Liver (tissue), 8 donors: ENCODE measurements at regions not wholly inside any gene's neighbourhood (a gene's known extent, or its start where the extent isn't known, plus 50 kb on each side); places are given as distances from the start of the nearest gene placed in this dataset.
"Not testable (repeated sequence)": the region's sequence is repeated elsewhere in the genome, so short reads cannot be mapped to it uniquely, and the experiment has no call there.

Experiments used
- DNase-seq: peaks from one replicate; pipeline ENCODE4 v3.0.0-alpha.2; 2017; ENCODE audit warnings: low spot score
- H3K27ac ChIP-seq, 2 donors: one replicate each; pipeline ENCODE4 v1.7.0; 2013; ENCODE audit warnings: inconsistent platforms in 2 of 2, low read length in 2 of 2, control low read depth in 1 of 2, low read depth in 1 of 2, mild to moderate bottlenecking in 1 of 2
- H3K27me3 ChIP-seq, 4 donors: one replicate each; pipeline versions ENCODE4 v1.6.1 to v1.7.0; 2013; ENCODE audit warnings: low read length in 3 of 4, inconsistent platforms in 1 of 4, mild to moderate bottlenecking in 1 of 4, moderate library complexity in 1 of 4; ENCODE audit not compliant: control insufficient read depth in 4 of 4, insufficient read depth in 4 of 4
- H3K36me3 ChIP-seq, 4 donors: one replicate each; pipeline versions ENCODE4 v1.6.1 to v1.7.0; 2013; ENCODE audit warnings: low read length in 3 of 4, mild to moderate bottlenecking in 3 of 4, low read depth in 1 of 4, moderate library complexity in 1 of 4; ENCODE audit not compliant: control insufficient read depth in 4 of 4, insufficient read depth in 3 of 4
- H3K4me1 ChIP-seq, 4 donors: one replicate each; pipeline versions ENCODE4 v1.6.1 to v1.7.0; 2013; ENCODE audit warnings: low read length in 3 of 4, mild to moderate bottlenecking in 3 of 4, moderate library complexity in 1 of 4; ENCODE audit not compliant: control insufficient read depth in 4 of 4, insufficient read depth in 4 of 4
- H3K4me3 ChIP-seq, 3 donors: one replicate each; pipeline versions ENCODE4 v1.6.1 to v1.7.0; 2013; ENCODE audit warnings: low read length in 3 of 3, control low read depth in 1 of 3, low read depth in 1 of 3, mild to moderate bottlenecking in 1 of 3
- H3K9ac ChIP-seq, 2 donors: one replicate each; pipeline ENCODE4 v1.7.0; 2013; ENCODE audit warnings: low read length in 2 of 2, mild to moderate bottlenecking in 2 of 2, moderate library complexity in 2 of 2, control low read depth in 1 of 2, low read depth in 1 of 2
- H3K9me3 ChIP-seq, 4 donors: one replicate each; pipeline versions ENCODE4 v1.6.1 to v1.7.0; 2013; ENCODE audit warnings: low read length in 3 of 4; ENCODE audit not compliant: control insufficient read depth in 4 of 4
- ATF3 ChIP-seq: IDR thresholded peaks from 2 replicates; pipeline ENCODE4 v1.6.1; 2016; ENCODE audit warnings: antibody characterized with exemption
- CTCF ChIP-seq: fragments of 150-350 bp; IDR thresholded peaks from 2 replicates; pipeline ENCODE4 v1.5.1; 2017; ENCODE audit warnings: improper control_type of control experiment, low read depth, low read length; ENCODE audit not compliant: missing input control
- EGR1 ChIP-seq, 2 donors: IDR thresholded peaks; 2 replicates each; pipeline ENCODE4 v1.6.1; 2016 to 2018; ENCODE audit warnings: antibody characterized with exemption in 2 of 2, low read depth in 2 of 2
- FOXA1 ChIP-seq: IDR thresholded peaks from 2 replicates; pipeline ENCODE4 v1.6.1; 2016; ENCODE audit warnings: antibody characterized with exemption
- FOXA2 ChIP-seq: IDR thresholded peaks from 2 replicates; pipeline ENCODE4 v1.6.1; 2016; ENCODE audit warnings: antibody characterized with exemption
- GABPA ChIP-seq, 2 donors: IDR thresholded peaks in 1 of 2; conservative IDR thresholded peaks in 1 of 2; 2 replicates each; pipeline ENCODE4 v1.6.1; 2016; ENCODE audit warnings: antibody characterized with exemption in 2 of 2, mild to moderate bottlenecking in 1 of 2, moderate library complexity in 1 of 2
- HNF4A ChIP-seq, 2 donors: conservative IDR thresholded peaks; 2 replicates each; pipeline ENCODE4 v1.6.1; 2016; ENCODE audit warnings: antibody characterized with exemption in 2 of 2, mild to moderate bottlenecking in 2 of 2
- HNF4G ChIP-seq: IDR thresholded peaks from 2 replicates; pipeline ENCODE4 v1.6.1; 2016; ENCODE audit warnings: antibody characterized with exemption
- JUND ChIP-seq, 2 donors: IDR thresholded peaks; 2 replicates each; pipeline ENCODE4 v1.6.1; 2016; ENCODE audit warnings: antibody characterized with exemption in 2 of 2
- MAX ChIP-seq: IDR thresholded peaks from 2 replicates; pipeline ENCODE4 v1.6.1; 2016; ENCODE audit warnings: antibody characterized with exemption
- NR2F2 ChIP-seq: IDR thresholded peaks from 2 replicates; pipeline ENCODE4 v1.6.1; 2016; ENCODE audit warnings: antibody characterized with exemption
- RAD21 ChIP-seq, 2 donors: IDR thresholded peaks; 2 replicates each; pipeline ENCODE4 v1.6.1; 2016; ENCODE audit warnings: antibody characterized with exemption in 2 of 2, mild to moderate bottlenecking in 2 of 2
- REST ChIP-seq: IDR thresholded peaks from 2 replicates; pipeline ENCODE4 v1.6.1; 2016; ENCODE audit warnings: antibody characterized with exemption, mild to moderate bottlenecking
- RXRA ChIP-seq, 2 donors: IDR thresholded peaks; 2 replicates each; pipeline ENCODE4 v1.6.1; 2017 to 2018; ENCODE audit warnings: antibody characterized with exemption in 2 of 2, mild to moderate bottlenecking in 1 of 2
- SP1 ChIP-seq: IDR thresholded peaks from 2 replicates; pipeline ENCODE4 v1.6.1; 2018; ENCODE audit warnings: antibody characterized with exemption, mild to moderate bottlenecking
- TAF1 ChIP-seq: conservative IDR thresholded peaks from 2 replicates; pipeline ENCODE4 v1.6.1; 2016; ENCODE audit warnings: antibody characterized with exemption, mild to moderate bottlenecking
- YY1 ChIP-seq: IDR thresholded peaks from 2 replicates; pipeline ENCODE4 v1.6.1; 2016; ENCODE audit warnings: antibody characterized with exemption, mild to moderate bottlenecking
- ZBTB33 ChIP-seq: IDR thresholded peaks from 2 replicates; pipeline ENCODE4 v1.6.1; 2016; ENCODE audit warnings: antibody characterized with exemption
- WGBS: extraction: QIAGEN DNeasy Blood & Tissue Kit; methylation state at CpG from one replicate; pipeline ENCODE4 v1.1.7; 2013; 5-methylcytosine and 5-hydroxymethylcytosine counted together
- donor health status: healthy.
- donor health status: healthy.
- donor health status: healthy.
- donor health status: healthy.
- donor health status: healthy.

- not testable (repeated sequence) for H3K27me3 ChIP-seq, H3K4me3 ChIP-seq, H3K27ac ChIP-seq, DNase-seq, H3K9me3 ChIP-seq, H3K9ac ChIP-seq, H3K4me1 ChIP-seq, H3K36me3 ChIP-seq
- 74% methylated on average over 6 of the region's 6 CpGs for WGBS
Measured at GRCh38 chr11:23335586-23335985, 475.3 kb upstream of the CCDC179 start.

- no peak overlapping the region for H3K4me3 ChIP-seq
- no peak for TF ChIP-seq YY1
- no peak for TF ChIP-seq JUND (IDR thresholded peaks at IDR 0.05)
- H3K27ac ChIP-seq: no peak overlapping the region
- H3K4me1 ChIP-seq: no peaks in the 10 kb centered on the region
- H3K9me3 ChIP-seq: peaks cover 0 to 4% (median 0%) of the 10 kb centered on the region in 4 donors
- no peak overlapping the region for H3K9ac ChIP-seq
- no peaks in the 10 kb centered on the region for H3K36me3 ChIP-seq
- DNase-seq: no peak
- H3K27me3 ChIP-seq: no peaks in the 10 kb centered on the region
- WGBS: 79% methylated on average over 2 of the region's 2 CpGs
Measured at GRCh38 chr11:23336961-23337360, 476.7 kb upstream of the CCDC179 start.

- Histone ChIP-seq H3K27ac (no peak overlapping the region), H3K9me3 (no peaks in the 10 kb centered on the region), H3K4me3 (no peak overlapping the region), H3K9ac (no peak overlapping the region), H3K4me1 (no peaks in the 10 kb centered on the region), H3K27me3 (no peaks in the 10 kb centered on the region), H3K36me3 (no peaks in the 10 kb centered on the region)
- WGBS: 65% methylated on average over 2 of the region's 2 CpGs
- no peak for TF ChIP-seq EGR1 (IDR thresholded peaks at IDR 0.05; ENCODE audit: low read depth in 2 of 2)
- no peak for TF ChIP-seq FOXA1
- no peak for TF ChIP-seq GABPA (IDR thresholded peaks at IDR 0.05 in 1 of 2, conservative IDR thresholded peaks at IDR 0.05 in 1 of 2)
- TF ChIP-seq CTCF: no peak
- no peak for TF ChIP-seq TAF1
- no peak for TF ChIP-seq FOXA2
- TF ChIP-seq JUND (IDR thresholded peaks at IDR 0.05): no peak
- no peak for TF ChIP-seq NR2F2
- no peak for TF ChIP-seq YY1
- TF ChIP-seq ATF3: no peak
- no peak for TF ChIP-seq MAX
- TF ChIP-seq REST: no peak
- TF ChIP-seq HNF4G: no peak
- no peak for TF ChIP-seq SP1
- no peak for TF ChIP-seq RXRA (IDR thresholded peaks at IDR 0.05)
- TF ChIP-seq HNF4A (conservative IDR thresholded peaks at IDR 0.05): no peak
- no peak for TF ChIP-seq ZBTB33
- TF ChIP-seq RAD21 (IDR thresholded peaks at IDR 0.05): no peak
- no peak for DNase-seq
Measured at GRCh38 chr11:23353611-23354010, 493.3 kb upstream of the CCDC179 start.
